ENCODE measurements at regions not wholly inside any gene's neighbourhood (a gene's known extent, or its start where the extent isn't known, plus 50 kb on each side); places are given as distances from the start of the nearest gene placed in this dataset.

DNA sequence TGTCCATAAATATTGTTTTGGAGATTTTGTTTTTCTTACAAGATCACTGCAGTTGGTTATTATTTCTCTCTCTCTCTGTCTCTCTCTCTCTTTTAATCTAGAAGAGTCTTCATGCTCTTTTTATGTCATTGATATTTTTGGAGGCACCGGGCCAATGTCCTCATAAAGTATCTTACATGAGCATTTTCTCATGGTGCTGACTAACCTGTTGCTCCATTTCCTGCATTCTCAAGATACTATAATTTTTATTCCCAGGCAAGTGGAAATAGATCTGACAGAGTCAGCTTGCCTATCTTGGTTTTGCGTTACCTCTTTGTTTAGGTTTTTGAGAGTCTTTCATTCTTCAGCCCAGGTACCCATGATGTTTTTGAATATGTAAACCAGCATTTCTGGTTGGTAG lies 938.8 kb upstream of the FBXO33 start:
- TF ChIP-seq SRF (IDR thresholded peaks at IDR 0.05; ENCODE audit: low read depth) (no peak), YY1 (IDR thresholded peaks at IDR 0.05; ENCODE audit: extremely low read depth, insufficient replicate concordance, low read depth, low read length) (no peak), EGR1 (IDR thresholded peaks at IDR 0.05; ENCODE audit: low read depth) (no peak), JUND (IDR thresholded peaks at IDR 0.05) (no peak), EZH2phosphoT487 (IDR thresholded peaks at IDR 0.05; ENCODE audit: borderline replicate concordance) (no peak), ZFX (IDR thresholded peaks at IDR 0.05) (no peak), CEBPB (IDR thresholded peaks at IDR 0.05; ENCODE audit: low read depth) (no peak), ELF1 (IDR thresholded peaks at IDR 0.05; ENCODE audit: borderline replicate concordance, low read depth) (no peak), FOSL1 (IDR thresholded peaks at IDR 0.05; ENCODE audit: low read depth) (no peak)
- TF ChIP-seq, protein P1, sequence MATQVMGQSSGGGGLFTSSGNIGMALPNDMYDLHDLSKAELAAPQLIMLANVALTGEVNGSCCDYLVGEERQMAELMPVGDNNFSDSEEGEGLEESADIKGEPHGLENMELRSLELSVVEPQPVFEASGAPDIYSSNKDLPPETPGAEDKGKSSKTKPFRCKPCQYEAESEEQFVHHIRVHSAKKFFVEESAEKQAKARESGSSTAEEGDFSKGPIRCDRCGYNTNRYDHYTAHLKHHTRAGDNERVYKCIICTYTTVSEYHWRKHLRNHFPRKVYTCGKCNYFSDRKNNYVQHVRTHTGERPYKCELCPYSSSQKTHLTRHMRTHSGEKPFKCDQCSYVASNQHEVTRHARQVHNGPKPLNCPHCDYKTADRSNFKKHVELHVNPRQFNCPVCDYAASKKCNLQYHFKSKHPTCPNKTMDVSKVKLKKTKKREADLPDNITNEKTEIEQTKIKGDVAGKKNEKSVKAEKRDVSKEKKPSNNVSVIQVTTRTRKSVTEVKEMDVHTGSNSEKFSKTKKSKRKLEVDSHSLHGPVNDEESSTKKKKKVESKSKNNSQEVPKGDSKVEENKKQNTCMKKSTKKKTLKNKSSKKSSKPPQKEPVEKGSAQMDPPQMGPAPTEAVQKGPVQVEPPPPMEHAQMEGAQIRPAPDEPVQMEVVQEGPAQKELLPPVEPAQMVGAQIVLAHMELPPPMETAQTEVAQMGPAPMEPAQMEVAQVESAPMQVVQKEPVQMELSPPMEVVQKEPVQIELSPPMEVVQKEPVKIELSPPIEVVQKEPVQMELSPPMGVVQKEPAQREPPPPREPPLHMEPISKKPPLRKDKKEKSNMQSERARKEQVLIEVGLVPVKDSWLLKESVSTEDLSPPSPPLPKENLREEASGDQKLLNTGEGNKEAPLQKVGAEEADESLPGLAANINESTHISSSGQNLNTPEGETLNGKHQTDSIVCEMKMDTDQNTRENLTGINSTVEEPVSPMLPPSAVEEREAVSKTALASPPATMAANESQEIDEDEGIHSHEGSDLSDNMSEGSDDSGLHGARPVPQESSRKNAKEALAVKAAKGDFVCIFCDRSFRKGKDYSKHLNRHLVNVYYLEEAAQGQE (IDR thresholded peaks at IDR 0.05; ENCODE audit: low read depth): no peak
- TF ChIP-seq, protein P2, sequence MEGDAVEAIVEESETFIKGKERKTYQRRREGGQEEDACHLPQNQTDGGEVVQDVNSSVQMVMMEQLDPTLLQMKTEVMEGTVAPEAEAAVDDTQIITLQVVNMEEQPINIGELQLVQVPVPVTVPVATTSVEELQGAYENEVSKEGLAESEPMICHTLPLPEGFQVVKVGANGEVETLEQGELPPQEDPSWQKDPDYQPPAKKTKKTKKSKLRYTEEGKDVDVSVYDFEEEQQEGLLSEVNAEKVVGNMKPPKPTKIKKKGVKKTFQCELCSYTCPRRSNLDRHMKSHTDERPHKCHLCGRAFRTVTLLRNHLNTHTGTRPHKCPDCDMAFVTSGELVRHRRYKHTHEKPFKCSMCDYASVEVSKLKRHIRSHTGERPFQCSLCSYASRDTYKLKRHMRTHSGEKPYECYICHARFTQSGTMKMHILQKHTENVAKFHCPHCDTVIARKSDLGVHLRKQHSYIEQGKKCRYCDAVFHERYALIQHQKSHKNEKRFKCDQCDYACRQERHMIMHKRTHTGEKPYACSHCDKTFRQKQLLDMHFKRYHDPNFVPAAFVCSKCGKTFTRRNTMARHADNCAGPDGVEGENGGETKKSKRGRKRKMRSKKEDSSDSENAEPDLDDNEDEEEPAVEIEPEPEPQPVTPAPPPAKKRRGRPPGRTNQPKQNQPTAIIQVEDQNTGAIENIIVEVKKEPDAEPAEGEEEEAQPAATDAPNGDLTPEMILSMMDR (IDR thresholded peaks at IDR 0.05 in 2 of 3, conservative IDR thresholded peaks at IDR 0.05 in 1 of 3; ENCODE audit: borderline replicate concordance in 1 of 3, insufficient read depth in 1 of 3, low read depth in 2 of 3, low read length in 2 of 3): no peak
- no TSS peak for BruUV-seq (replicated peaks)
- ATAC-seq (no peak), DNase-seq (ENCODE audit: low read depth, low spot score) (no peak)
- POLR2A ChIA-PET: no interaction called here
- Histone ChIP-seq H3K27me3 (ENCODE audit: insufficient read depth, low read length) (no peaks in the 10 kb centered on the region), H3K4me2 (ENCODE audit: low read length) (no peak overlapping the region), H4K20me1 (ENCODE audit: insufficient read depth) (no peaks in the 10 kb centered on the region), H3K9me3 (ENCODE audit: control insufficient read depth in 1 of 2, insufficient read depth in 1 of 2, low read depth in 1 of 2, low read length in 2 of 2) (no peaks in the 10 kb centered on the region), H3K4me1 (ENCODE audit: control insufficient read depth in 1 of 2, insufficient read depth in 2 of 2, low read length in 2 of 2) (no peaks in the 10 kb centered on the region), H3K4me3 (replicated peaks in 1 of 2; ENCODE audit: low read depth in 1 of 2, low read length in 2 of 2) (no peak overlapping the region), H3K9me2 (ENCODE audit: insufficient read depth) (no peaks in the 10 kb centered on the region), H3K9ac (ENCODE audit: low read length) (no peak overlapping the region), H3K79me2 (ENCODE audit: insufficient read depth, low read length) (no peaks in the 10 kb centered on the region), H3K36me3 (ENCODE audit: control insufficient read depth in 1 of 2, insufficient read depth in 2 of 2, low read length in 2 of 2) (no peaks in the 10 kb centered on the region), H3K27ac (ENCODE audit: low read depth, low read length) (no peak overlapping the region), H2AFZ (ENCODE audit: low read depth, low read length, poor library complexity, severe bottlenecking) (no peak overlapping the region)
- CTCF ChIA-PET: no interaction called here
- RAD21 ChIA-PET (ENCODE audit: low non-redundant PET in 1 of 2, low total read pairs in 2 of 2, uncharacterized antibody in 2 of 2, unreplicated experiment in 2 of 2): no interaction called here
- intact Hi-C loops (cut with micrococcal nuclease): no loop called here
